ENCODE measurements at regions not wholly inside any gene's neighbourhood (a gene's known extent, or its start where the extent isn't known, plus 50 kb on each side); places are given as distances from the start of the nearest gene placed in this dataset.

DNA sequence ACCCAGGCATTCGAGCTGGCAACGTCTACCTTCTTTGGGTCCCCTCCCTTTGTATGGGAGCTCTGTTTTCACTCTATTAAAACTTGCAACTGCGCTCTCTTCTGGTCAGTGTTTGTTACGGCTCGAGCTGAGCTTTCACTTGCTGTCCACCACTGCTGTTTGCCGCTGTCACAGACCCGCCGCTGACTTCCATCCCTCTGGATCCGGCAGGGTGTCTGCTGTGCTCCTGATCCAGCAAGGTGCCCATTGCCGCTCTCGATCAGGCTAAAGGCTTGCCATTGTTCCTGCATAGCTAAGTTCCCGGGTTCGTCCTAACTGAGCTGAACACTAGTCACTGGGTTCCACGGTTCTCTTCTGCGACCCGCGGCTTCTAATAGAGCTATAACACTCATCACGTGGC, 183.5 kb upstream of the GALNTL6 start:
- no peak for DNase-seq

DNA sequence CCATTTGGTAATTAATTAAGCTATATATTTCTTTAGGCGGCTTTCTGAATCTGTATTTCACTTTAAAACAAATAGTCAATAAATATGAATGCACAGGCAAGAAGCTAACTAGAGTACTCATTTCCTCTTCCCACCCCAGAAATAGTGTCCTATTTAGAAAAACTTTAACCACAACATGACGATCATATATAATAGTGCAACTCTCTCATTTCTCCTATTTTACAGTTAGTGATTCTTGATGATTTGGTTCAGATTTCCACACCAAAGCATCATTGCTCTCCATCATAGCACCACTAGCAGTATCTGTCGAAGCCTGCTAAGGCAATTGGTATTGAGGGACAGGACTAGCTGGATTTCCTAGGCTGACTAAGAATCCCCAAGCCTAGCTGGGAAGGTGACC, 184.0 kb upstream of the GALNTL6 start:
- peak; percentile 92 for DNase-seq

- DNase-seq = no peak
These were observed 186.7 kb upstream of the GALNTL6 start for GRCh38 chr4:171626554-171626953.

- no peak for DNase-seq
These were observed 190.5 kb upstream of the GALNTL6 start for GRCh38 chr4:171622729-171623128.

- DNase-seq = peak; percentile 60
These were observed 191.6 kb upstream of the GALNTL6 start for GRCh38 chr4:171621646-171622045.

DNA sequence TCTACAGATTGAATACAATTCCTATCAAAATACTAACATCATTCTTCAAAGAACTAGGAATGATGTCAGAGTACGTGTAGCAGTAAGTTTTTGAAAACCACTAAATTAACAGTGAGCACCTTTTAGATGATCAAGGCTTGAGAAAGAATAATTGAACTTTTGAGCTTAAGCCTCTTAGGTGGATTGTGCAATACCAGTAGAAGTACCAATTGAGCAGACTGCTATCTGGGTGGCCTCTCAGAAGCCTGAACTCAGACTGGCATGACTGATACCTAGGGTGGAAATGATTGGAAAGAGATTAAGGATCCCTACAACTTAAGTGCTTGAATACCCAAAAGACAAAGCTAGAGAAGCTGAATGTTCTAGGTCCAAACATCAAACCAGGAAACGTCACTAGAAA, 200.3 kb upstream of the GALNTL6 start:
- no peak for DNase-seq

GRCh38 chr4:171602638-171603355, 210.4 kb upstream of the GALNTL6 start:
- DNase-seq = no peak

DNA sequence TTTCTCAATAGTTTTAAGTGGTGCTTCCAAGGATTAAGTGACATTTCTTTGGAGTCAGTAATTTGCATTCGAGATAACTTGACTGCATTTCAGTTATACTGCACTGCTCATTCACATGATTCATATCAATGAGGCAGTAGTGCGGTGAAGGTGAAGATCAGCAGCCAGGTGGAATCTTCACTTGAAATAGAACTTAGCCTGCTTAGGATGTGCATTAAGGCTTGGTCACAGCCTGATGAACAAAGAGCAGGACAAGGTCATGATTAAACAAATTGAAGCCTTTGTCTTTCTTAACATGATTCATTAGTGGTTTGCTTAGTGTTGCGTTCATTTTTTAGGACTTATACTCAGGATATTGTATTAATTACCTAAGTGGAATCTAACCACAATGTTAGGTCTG, 212.1 kb upstream of the GALNTL6 start:
- DNase-seq = no peak

DNA sequence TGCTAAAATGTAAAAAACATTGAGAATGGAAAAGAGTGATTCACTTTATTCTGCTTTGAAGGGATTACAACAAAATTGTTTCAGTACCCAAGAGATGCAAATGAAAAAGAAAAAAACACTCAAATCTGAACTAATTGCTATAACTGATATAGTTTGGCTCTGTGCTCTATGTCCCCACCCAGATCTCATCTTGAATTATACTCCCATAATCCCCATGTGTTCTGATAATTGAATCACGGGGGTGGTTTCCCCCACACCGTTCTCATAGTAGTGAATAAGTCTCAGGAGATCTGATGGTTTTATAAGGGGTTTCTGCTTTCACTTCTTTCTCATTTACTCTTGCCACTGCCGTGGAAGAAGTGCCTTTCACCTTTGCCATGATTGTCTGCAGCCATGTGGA, 213.6 kb upstream of the GALNTL6 start:
- DNase-seq = no peak

- no peak for DNase-seq
These were observed 218.9 kb upstream of the GALNTL6 start for GRCh38 chr4:171594293-171594692.

GRCh38 chr4:171590716-171591115, 222.5 kb upstream of the GALNTL6 start:
- DNase-seq = peak; percentile 55

GRCh38 chr4:171588764-171589163, 224.4 kb upstream of the GALNTL6 start:
- DNase-seq = no peak

GRCh38 chr4:171588051-171588545, 225.1 kb upstream of the GALNTL6 start:
- no peak for DNase-seq

DNA sequence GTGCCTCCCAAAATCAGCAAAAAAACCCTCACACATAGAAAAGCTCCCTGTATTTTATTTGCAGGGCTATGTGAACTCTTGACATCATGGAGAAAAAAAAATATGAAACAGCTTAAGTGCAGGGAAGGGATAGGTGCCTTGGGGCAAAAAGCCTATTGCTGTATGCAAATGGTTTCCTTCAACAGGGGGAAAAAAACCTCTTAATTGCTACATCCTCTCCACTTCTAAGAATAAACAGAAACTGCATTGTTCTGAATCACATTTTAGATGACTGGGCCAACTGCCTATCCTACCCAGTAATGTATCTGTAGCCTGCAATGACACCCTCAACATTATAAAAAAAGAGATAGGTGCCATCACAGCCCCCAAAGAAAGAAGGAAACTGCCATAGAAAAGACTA, 229.4 kb upstream of the GALNTL6 start:
- DNase-seq = peak; percentile 14

- peak; percentile 76 for DNase-seq
These were observed 230.1 kb upstream of the GALNTL6 start for GRCh38 chr4:171582961-171583581.

DNA sequence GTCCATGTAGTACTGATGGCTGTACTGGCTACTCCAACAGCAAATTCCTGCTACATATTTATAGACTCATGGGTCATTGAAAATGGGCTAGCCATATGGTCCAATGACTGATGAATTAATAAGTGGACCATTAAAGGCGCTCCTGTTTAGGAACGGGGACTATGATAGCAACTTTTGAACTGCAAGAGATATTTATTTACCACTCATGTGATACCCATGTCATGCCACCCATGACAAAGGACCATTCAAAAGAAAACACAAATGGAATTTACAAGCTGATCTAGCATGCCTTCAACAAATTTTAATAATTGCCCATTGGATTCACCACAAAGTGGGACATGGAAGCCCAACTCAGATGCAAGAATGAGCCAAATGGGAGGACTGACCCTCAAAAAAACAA, 240.0 kb upstream of the GALNTL6 start:
- no peak for DNase-seq

DNA sequence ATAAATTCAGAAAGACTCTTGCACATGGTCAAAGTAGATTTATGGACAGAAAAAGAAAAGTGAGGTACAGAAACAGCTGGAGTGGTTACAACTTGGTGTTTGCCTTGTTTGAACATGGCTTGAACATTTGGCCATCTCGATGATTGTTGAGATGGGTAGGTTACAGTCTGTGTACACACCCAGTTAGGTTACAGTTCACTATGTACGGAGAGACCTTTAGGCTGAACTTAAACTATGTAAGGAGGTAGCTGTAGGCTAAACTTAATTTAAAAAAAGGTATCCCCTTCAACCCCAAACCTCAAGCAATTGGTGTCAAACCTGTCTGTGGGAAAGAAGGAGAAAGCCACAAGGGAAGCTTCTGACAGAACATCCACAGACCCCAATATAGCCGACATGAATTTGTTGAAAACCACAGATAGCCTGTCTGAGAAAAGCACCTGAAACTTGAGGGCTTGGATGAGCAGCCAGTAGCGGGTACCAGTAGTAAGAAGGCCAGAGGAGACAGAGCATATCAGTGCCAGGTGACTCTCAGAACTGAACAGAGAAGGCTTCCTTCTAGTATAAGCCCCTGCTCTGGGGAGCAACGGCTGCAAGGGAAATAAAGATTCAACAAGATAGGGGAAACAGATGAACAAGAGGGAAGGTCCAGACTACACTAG, 247.9 kb upstream of the GALNTL6 start:
- no peak for DNase-seq

- DNase-seq = no peak
These were observed 251.8 kb upstream of the GALNTL6 start for GRCh38 chr4:171561419-171561818.

DNA sequence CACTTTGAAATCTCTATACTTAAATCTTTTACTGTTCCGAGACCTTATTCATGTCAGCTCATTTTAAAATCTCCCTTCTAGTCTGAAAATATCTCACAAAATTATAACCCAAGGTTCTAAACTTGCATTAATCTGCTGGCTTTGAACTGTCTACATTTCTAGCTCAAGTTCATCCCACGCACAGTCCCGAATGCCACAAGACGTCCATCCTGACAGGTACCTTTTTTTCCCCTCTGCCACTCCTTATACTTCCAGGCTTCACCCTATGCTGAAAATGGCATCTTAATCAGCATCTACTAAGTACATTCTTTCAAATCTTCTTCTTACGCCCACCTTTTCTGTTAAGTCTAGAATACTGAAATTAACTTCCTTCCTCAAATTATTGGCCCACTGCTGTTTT, 259.2 kb upstream of the GALNTL6 start:
- DNase-seq = no peak

- DNase-seq = no peak
These were observed 270.6 kb upstream of the GALNTL6 start for GRCh38 chr4:171542640-171543039.

GRCh38 chr4:171538601-171539100, 274.6 kb upstream of the GALNTL6 start:
- no peak for DNase-seq

DNA sequence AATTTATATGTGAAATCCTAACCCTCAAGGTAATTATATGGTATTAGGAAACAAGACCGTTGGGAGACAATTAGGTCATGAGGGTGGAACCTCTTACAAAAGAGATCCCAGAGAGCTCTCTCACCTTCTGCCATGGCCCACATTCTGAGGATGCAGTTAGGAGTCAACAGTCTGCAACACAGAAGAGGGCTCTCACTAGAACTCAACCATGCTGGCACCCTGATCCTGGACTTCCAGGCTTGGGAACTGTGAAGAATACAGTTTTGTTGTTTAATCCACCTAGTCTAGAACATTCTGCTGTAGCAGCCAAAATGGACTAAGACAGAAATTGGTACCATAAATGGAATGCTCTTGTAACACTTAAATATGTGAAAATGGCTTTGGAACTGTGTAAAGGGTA, 278.8 kb upstream of the GALNTL6 start:
- DNase-seq = no peak

GRCh38 chr4:171532968-171533367, 280.2 kb upstream of the GALNTL6 start:
- no peak for DNase-seq

DNA sequence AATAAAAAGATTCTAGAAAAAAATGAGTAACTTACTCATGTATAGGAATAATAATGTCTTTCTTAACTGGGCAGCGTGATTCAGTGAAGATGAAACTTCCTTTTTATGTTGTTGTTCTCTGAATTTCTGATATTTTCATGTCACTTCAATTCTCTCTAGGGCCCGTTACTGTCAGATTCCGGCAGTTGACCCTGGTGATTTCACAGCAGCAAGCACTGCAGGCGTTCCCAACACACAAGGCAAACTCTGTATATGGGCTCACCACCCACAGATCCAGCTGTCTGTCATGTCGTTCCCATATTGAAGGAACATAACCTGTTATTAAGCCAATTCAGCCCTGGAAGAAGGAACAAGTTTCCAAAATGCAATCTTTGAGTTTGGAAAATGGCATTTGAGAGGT, 288.3 kb upstream of the GALNTL6 start:
- DNase-seq = no peak

All from MV-4-11 (cell line).